ENCODE measurements at regions not wholly inside any gene's neighbourhood (a gene's known extent, or its start where the extent isn't known, plus 50 kb on each side); places are given as distances from the start of the nearest gene placed in this dataset.

- Histone ChIP-seq H3K27me3 (ENCODE audit: insufficient read depth, low read length) (no peaks in the 10 kb centered on the region), H2BK12ac (ENCODE audit: insufficient read length, low read depth, low read length) (no peak overlapping the region), H3K79me1 (ENCODE audit: insufficient read depth, low read depth, low read length, poor library complexity, severe bottlenecking) (no peaks in the 10 kb centered on the region), H4K5ac (ENCODE audit: insufficient read length, low read depth, low read length) (no peak overlapping the region), H3K4ac (ENCODE audit: low read depth, low read length) (no peak overlapping the region), H4K8ac (replicated peaks; ENCODE audit: insufficient read length, low read depth, low read length) (no peak overlapping the region), H3K4me2 (ENCODE audit: insufficient read depth, insufficient read length, low read length) (no peak overlapping the region), H3K27ac (ENCODE audit: insufficient read length, low read depth, low read length) (no peak overlapping the region), H3K9ac (ENCODE audit: extremely low read depth, insufficient read length, low read length) (no peak overlapping the region), H3K4me1 (ENCODE audit: insufficient read depth, low read length) (no peaks in the 10 kb centered on the region; the same call in 1 of the 2 replicates), H2BK15ac (ENCODE audit: low read depth, low read length) (no peak overlapping the region), H2AFZ (ENCODE audit: low read length) (no peak overlapping the region), H3K79me2 (ENCODE audit: insufficient read depth, low read length) (no peaks in the 10 kb centered on the region; the same call in 1 of the 2 replicates), H3K23ac (ENCODE audit: insufficient read length, low read depth, low read length) (no peak overlapping the region), H3K14ac (ENCODE audit: insufficient read depth, low read length) (no peak overlapping the region), H2BK5ac (ENCODE audit: insufficient read length, low read length) (no peak overlapping the region), H3T11ph (ENCODE audit: low read length) (no peak overlapping the region), H2AK5ac (ENCODE audit: insufficient read length, low read length) (no peak overlapping the region), H4K91ac (ENCODE audit: insufficient read length, low read depth, low read length) (no peak overlapping the region), H3K18ac (ENCODE audit: insufficient read length, low read depth, low read length) (no peak overlapping the region), H2BK120ac (ENCODE audit: low read depth, low read length, poor library complexity, severe bottlenecking) (no peak overlapping the region), H4K20me1 (ENCODE audit: control insufficient read depth, insufficient read depth, insufficient read length) (no peaks in the 10 kb centered on the region), H3K56ac (ENCODE audit: insufficient read length, low read depth, low read length) (no peak overlapping the region), H3K9me3 (ENCODE audit: control insufficient read depth, low read depth, low read length) (no peaks in the 10 kb centered on the region), H2BK20ac (ENCODE audit: low read depth, low read length, poor library complexity, severe bottlenecking) (no peak overlapping the region), H3K23me2 (ENCODE audit: insufficient read length, low read depth, low read length, poor library complexity, severe bottlenecking) (no peaks in the 10 kb centered on the region)
- H3K27me3 Mint-ChIP-seq (ENCODE audit: low read depth), result peaks cover 4% of the 10 kb centered on the region
- no peak for DNase-seq
- peaks cover 6 to 10% of the 10 kb centered on the region in 2 experiments for H3K4me1 Mint-ChIP-seq
- H3K36me3 Mint-ChIP-seq (ENCODE audit: insufficient read depth in 1 of 3, low read depth in 3 of 3), result peaks cover 0 to 1% (median 0%) of the 10 kb centered on the region in 3 experiments; a peak in 1 of 7 replicates
- no peak overlapping the region for H3K4me3 Mint-ChIP-seq
- no peak for TF ChIP-seq CTCF (conservative IDR thresholded peaks at IDR 0.05)
- H3K27ac Mint-ChIP-seq, result no peak overlapping the region
- WGBS (ENCODE audit: extremely low coverage, insufficient read length, low lambda C conversion rate), result no CpG with 5 or more reads among the region's 2 CpGs
- peaks cover 3 to 4% of the 10 kb centered on the region in 2 experiments; a peak in 3 of 5 replicates for H3K9me3 Mint-ChIP-seq
Observed at GRCh38 chr3:72651498-72651897, 196.7 kb downstream of the SHQ1 start.

All from H9 (cell line).